Panc1 (cell line): ENCODE measurements at regions not wholly inside any gene's neighbourhood (a gene's known extent, or its start where the extent isn't known, plus 50 kb on each side); places are given as distances from the start of the nearest gene placed in this dataset.

ENCODE experiments used
- POLR2AphosphoS5 ChIP-seq: IDR thresholded peaks from 2 replicates; pipeline ENCODE4 v1.6.1; 2012; ENCODE audit warnings: mild to moderate bottlenecking, low read depth, low read length, moderate library complexity
- REST ChIP-seq, 2 experiments: IDR thresholded peaks; 2 replicates each; pipeline ENCODE4 v1.6.1; 2011 to 2012; ENCODE audit warnings: low read depth in 2 of 2, control low read depth in 1 of 2, low read length in 1 of 2, mild to moderate bottlenecking in 1 of 2, moderate library complexity in 1 of 2; ENCODE audit not compliant: insufficient read depth in 1 of 2
- SIN3A ChIP-seq: IDR thresholded peaks from 2 replicates; pipeline ENCODE4 v1.6.1; 2012; ENCODE audit warnings: low read depth, mild to moderate bottlenecking, low read length, moderate library complexity, borderline replicate concordance; ENCODE audit not compliant: insufficient read depth
- TCF7L2 ChIP-seq: IDR thresholded peaks from 2 replicates; pipeline ENCODE4 v1.6.1; 2011; ENCODE audit warnings: mild to moderate bottlenecking, low read depth, low read length, inconsistent platforms
- TF ChIP-seq, protein P1 (sequence below): fragments of 450-650 bp; IDR thresholded peaks from 2 replicates; pipeline ENCODE4 v1.5.1; 2017; ENCODE audit warnings: mild to moderate bottlenecking

- TF ChIP-seq, protein P1, sequence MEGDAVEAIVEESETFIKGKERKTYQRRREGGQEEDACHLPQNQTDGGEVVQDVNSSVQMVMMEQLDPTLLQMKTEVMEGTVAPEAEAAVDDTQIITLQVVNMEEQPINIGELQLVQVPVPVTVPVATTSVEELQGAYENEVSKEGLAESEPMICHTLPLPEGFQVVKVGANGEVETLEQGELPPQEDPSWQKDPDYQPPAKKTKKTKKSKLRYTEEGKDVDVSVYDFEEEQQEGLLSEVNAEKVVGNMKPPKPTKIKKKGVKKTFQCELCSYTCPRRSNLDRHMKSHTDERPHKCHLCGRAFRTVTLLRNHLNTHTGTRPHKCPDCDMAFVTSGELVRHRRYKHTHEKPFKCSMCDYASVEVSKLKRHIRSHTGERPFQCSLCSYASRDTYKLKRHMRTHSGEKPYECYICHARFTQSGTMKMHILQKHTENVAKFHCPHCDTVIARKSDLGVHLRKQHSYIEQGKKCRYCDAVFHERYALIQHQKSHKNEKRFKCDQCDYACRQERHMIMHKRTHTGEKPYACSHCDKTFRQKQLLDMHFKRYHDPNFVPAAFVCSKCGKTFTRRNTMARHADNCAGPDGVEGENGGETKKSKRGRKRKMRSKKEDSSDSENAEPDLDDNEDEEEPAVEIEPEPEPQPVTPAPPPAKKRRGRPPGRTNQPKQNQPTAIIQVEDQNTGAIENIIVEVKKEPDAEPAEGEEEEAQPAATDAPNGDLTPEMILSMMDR = no peak
- TF ChIP-seq POLR2AphosphoS5 (no peak), TCF7L2 (no peak), REST (IDR thresholded peaks at IDR 0.05; ENCODE audit: insufficient read depth in 1 of 2, low read depth in 2 of 2, low read length in 1 of 2) (no peak), SIN3A (no peak)
These were observed 188.2 kb upstream of the TAS2R1 start for GRCh38 chr5:9818340-9818845.
